ENCODE measurements at regions not wholly inside any gene's neighbourhood (a gene's known extent, or its start where the extent isn't known, plus 50 kb on each side); places are given as distances from the start of the nearest gene placed in this dataset.
"Not testable (repeated sequence)": the region's sequence is repeated elsewhere in the genome, so short reads cannot be mapped to it uniquely, and the experiment has no call there.

DNA sequence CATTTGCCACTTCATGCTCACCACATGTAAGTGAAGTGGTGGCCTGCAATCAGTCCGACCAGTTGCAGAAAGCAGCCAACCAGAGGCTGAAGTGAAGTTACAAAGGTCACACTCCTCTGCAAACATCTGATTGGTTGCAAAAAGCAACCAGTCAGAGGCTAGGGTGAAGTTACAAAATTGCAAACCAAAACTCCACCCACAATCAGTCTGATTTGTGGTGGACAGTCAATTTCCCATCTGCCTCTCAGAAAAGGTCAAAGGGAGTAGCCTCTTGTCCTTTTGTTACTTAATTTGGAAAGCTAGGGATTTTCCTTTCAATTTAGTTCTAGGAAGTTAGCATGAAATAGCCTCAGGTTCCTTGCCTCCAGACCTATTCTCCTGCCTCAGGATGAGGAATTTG is 185.0 kb downstream of the UXS1 start:
- no peak for DNase-seq (ENCODE audit: low spot score)

GRCh38 chr2:106004851-106005250 is 189.2 kb downstream of the UXS1 start:
- DNase-seq (ENCODE audit: low spot score): no peak

- DNase-seq (ENCODE audit: low spot score): no peak
Measured at GRCh38 chr2:105999211-105999989, 194.7 kb downstream of the UXS1 start.

DNA sequence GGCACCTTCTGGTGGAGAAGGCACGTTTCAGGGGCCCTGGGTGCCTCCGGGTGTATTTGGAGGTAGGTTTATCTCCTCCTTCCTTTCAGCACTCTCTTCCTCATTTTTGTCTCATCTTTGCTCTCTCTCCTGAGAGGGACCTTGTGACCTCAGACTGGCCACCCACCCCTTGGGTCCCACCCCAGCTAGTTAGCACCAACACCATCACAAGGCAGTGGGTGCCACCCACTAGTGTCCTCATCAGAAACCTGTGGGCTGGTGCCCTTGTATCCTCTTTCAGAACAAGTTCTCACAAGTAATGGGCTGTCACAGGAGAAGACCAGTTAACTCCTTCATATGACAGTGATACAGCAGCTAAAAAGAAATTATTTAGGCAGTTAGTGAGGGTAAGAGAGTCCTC is 196.4 kb downstream of the UXS1 start:
- no peak for DNase-seq (ENCODE audit: low spot score)

- no peak for DNase-seq (ENCODE audit: low spot score)
Measured at GRCh38 chr2:105990624-105991023, 203.5 kb downstream of the UXS1 start.

DNA sequence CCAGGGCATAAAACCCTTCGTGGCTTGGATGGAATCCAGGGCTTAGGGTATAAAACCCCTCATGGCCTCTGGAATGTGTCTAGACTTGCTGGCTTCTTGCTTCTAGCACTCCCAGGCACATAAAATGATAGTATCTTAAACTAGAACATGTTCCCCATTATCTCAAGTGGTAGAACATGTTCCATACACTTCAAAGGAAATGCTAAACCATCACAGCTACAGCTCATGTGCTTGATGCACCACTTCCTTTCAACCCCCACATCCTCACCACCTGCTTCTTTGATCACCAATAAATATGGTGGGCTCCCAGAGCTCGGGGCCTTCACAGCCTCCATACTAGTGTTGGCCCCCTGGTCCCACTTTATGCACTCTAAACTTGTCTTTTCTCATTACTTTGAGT is 204.3 kb downstream of the UXS1 start:
- not testable (repeated sequence) for DNase-seq (ENCODE audit: low spot score)

DNA sequence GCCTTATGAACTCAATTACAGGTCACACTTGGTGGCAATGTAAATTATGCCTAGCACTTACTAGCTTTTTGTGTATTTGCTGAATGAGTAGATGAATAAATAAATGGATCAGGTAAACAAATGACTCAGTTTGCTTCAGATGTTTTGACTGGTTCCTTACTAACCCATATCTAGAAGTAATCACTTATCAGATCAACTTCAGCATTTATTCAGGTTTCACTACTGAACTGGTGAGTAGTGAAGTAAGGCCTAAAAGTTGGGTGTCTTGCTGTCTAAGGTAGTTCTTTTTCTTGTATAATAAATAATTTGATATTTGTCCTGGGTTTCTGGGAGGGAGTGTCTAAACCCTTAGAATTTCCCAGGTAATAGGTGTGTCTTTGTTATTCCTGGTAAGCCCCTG is 205.0 kb downstream of the UXS1 start:
- DNase-seq (ENCODE audit: low spot score): no peak

- DNase-seq (ENCODE audit: low spot score): no peak
Measured at GRCh38 chr2:105977807-105978206, 216.3 kb downstream of the UXS1 start.

DNA sequence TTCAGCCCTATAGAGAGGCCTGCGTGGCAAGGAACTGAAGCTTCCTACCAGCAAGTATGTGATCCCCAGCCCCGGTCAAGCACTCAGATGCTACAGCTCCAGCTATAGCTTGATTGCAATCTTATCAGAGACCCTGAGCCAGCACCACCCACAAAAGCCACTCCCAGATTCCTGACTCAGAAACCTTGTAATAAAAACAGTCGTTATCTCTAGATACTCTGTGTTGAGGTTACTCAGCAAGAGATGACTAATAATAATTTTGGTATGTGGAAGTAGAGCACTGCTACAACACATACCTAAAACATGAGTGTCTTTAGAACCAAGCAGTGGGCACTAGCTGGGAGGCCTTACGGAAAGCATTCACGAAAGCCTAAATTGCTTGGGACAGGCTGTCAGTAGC is 216.9 kb downstream of the UXS1 start:
- DNase-seq (ENCODE audit: low spot score): no peak

- DNase-seq (ENCODE audit: low spot score): no peak
Measured at GRCh38 chr2:105974812-105975211, 219.3 kb downstream of the UXS1 start.

DNA sequence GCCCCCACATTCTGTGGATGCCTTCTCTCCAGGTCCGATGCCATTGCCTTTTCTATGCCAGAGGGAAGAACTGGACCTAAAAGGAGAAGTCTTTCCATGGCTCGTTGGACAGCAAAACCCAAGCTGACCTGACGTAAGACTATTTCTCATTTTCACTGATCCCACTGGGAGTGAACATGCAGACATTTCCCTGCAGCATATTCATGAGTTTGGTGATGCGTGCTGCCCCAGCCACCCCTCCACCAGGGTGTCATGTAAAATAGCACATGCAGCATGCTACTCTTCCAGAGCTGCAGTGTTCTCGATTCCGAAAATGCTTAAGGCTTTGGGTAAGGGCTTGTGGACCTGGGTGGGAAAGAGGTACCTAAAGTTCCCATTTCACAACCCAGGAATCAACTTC is 221.2 kb downstream of the UXS1 start:
- no peak for DNase-seq (ENCODE audit: low spot score)

DNA sequence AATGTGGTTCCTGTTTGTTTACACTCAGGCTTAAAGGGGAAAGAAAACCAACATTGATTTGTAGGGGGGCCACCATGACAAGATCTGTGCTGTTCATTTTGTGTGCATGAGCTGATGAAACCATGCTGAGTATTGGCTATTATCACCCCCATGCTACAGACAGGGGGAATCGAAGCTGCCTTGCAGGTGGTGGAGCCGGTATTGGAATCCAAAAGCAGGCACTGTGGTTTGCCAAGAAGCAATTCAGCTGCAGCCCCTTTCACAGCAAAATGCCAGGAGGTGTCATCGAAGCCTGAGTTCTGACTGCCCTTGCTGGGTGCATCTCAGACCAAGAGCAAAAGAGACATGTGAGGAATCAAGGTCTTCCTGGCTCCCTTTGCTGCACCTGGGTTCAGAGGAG is 221.9 kb downstream of the UXS1 start:
- DNase-seq (ENCODE audit: low spot score): no peak

DNA sequence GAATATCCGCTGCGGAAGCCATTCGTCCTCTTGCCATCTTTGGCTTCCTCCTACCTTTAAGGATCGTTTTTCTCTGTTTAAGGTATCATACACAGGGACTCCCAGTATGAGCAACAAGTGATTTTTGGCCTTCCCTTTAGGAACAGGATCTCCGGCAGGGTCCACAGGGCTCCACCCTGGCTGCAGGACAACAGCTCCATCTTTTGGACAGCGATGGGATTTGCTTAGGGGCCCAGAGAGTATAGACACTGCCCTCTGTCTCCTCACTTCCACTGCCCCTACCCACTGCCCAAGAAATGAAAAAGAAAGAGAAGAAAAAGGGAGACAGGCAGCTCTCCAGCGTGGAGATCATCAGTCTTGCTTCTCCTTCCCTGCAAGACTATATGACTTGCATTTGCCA is 224.5 kb downstream of the UXS1 start:
- DNase-seq (ENCODE audit: low spot score): no peak

DNA sequence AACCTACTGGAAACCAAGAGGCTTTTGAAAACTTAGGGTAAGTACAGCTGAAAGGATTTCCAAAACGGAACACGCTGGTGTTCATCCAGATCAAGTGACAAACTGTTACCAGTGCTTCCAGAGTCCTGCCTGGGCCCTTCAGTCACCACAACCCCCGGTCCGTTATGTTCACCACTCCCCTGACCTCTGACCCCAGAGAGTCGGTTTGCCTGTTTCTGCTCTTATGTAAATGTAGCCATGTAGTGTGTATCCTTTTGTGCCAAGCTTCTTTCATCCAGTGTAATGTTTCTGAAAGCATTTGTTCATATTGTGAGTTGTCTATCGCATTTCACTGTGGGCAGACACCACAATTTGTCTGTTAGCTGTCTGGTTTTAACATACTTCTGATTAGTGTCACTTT is 217.5 kb downstream of the NCK2 start:
- no peak for DNase-seq (ENCODE audit: low spot score)

- DNase-seq (ENCODE audit: low spot score): no peak
Measured at GRCh38 chr2:105961599-105962146, 217.0 kb downstream of the NCK2 start.

DNA sequence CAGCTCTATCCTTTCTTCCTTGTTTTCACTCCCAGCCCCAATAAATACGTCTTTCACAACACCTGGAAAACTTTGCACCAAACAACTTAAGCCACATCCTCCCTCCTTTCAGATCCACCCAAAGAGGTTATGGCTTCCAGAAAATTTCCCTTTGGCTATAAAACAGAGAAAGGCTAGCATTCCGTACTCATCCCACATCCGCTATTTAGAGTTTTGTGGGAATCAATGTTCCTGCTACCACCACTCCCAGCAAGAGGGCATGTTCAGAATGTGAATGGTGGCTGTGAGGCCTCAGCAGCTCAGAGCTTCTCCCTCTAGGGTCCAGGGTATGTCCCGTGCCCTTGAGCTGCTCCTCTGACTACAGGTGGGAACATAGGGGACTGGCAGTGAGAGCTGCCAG is 214.6 kb downstream of the NCK2 start:
- no peak for DNase-seq (ENCODE audit: low spot score)

- DNase-seq (ENCODE audit: low spot score): no peak
Measured at GRCh38 chr2:105954891-105955290, 210.2 kb downstream of the NCK2 start.

- no peak for DNase-seq (ENCODE audit: low spot score)
Measured at GRCh38 chr2:105953942-105954341, 209.2 kb downstream of the NCK2 start.

GRCh38 chr2:105952131-105952530 is 207.4 kb downstream of the NCK2 start:
- DNase-seq (ENCODE audit: low spot score): no peak

DNA sequence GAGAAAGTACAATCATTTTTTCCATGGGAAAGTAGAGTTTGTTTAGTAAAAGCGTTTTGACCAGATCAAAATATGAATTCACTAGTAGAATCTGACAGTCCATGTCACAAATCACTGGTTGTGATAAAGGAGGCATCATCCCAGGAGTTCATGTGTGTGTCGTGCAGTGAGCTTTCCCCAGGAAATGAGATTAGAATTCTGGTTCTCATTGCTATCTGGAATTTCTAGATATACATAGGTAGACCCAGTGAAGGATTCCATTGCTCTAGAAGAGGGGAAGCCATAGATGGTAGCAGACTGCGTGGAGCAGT is 206.6 kb downstream of the NCK2 start:
- no peak for DNase-seq (ENCODE audit: low spot score)

GRCh38 chr2:105950521-105951383 is 206.0 kb downstream of the NCK2 start:
- no peak for DNase-seq (ENCODE audit: low spot score)

DNA sequence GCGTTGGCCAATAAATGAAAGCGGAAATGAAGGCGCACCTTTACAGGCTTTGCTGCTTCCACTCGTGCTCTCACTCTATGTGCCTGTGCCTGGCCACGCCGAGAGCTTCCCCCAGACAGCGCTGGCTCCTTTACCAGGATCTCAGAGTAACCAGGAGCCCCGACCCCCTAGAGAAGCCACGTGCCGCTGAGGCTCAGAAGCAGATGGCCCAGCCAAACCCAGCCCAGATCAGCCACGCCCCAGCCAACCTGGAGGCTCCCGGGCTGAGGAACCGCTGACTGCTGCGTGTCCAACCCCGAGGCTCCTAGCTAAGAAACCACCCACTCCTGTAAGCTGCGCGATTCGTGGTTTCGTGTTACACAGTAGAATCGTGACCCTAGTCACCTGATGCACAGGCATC is 199.3 kb downstream of the NCK2 start:
- no peak for DNase-seq (ENCODE audit: low spot score)
